Esophagus squamous epithelium (tissue), 5 donors: ENCODE measurements at regions not wholly inside any gene's neighbourhood (a gene's known extent, or its start where the extent isn't known, plus 50 kb on each side); places are given as distances from the start of the nearest gene placed in this dataset.

Experiments
- DNase-seq: peaks from one replicate; lab custom pipeline; 2025; lab: John Stamatoyannopoulos, UW
- H3K27ac ChIP-seq, 4 donors: fragments of 200-600 bp; sonication (generic); one replicate each; pipeline ENCODE4 v1.5.1; 2016 to 2019; ENCODE audit warnings: mild to moderate bottlenecking in 1 of 4
- H3K27me3 ChIP-seq, 4 donors: fragments of 200-600 bp; sonication (generic); 1 replicate in 3 of 4; 2 replicates in 1 of 4; pipeline versions ENCODE4 v1.5.1 to v1.6.0; 2017 to 2021; ENCODE audit warnings: antibody characterized with exemption in 1 of 4
- H3K36me3 ChIP-seq, 3 donors: fragments of 200-600 bp; sonication (generic); one replicate each; pipeline ENCODE4 v1.5.1; 2016 to 2019
- H3K4me1 ChIP-seq, 3 donors: fragments of 200-600 bp; sonication (generic); one replicate each; pipeline ENCODE4 v1.5.1; 2017 to 2019
- H3K4me3 ChIP-seq, 4 donors: fragments of 200-600 bp; sonication (generic); 1 replicate in 3 of 4; 2 replicates in 1 of 4; pipeline ENCODE4 v1.5.1; 2016 to 2019; ENCODE audit warnings: mild to moderate bottlenecking in 2 of 4, moderate library complexity in 1 of 4
- H3K9me3 ChIP-seq, 3 donors: fragments of 200-600 bp; sonication (generic); one replicate each; pipeline ENCODE4 v1.5.1; 2016 to 2019
- POLR2A ChIP-seq, 4 donors: fragments of 450-650 bp; IDR thresholded peaks; one replicate each; pipeline ENCODE4 v1.6.1; 2017; ENCODE audit warnings: antibody characterized with exemption in 4 of 4, mild to moderate bottlenecking in 4 of 4, moderate library complexity in 3 of 4
- WGBS, 2 donors: methylation state at CpG; one replicate each; pipeline ENCODE4 v1.1.5; 2018; 5-methylcytosine and 5-hydroxymethylcytosine counted together
- intact Hi-C: fragments of 100-400 bp; cut with DNase I; formaldehyde crosslinking; loops from one replicate; pipeline ENCODE4 v1.15.0; 2022
- TF ChIP-seq, protein P1 (sequence below), 6 experiments: fragments of 450-650 bp in 4 of 6; fragments of 200-600 bp in 2 of 6; sonication (generic) in 2 of 6; IDR thresholded peaks; one replicate each; pipeline ENCODE4 v1.5.1; 2016 to 2019; ENCODE audit warnings: antibody characterized with exemption in 6 of 6, mild to moderate bottlenecking in 4 of 6, moderate library complexity in 4 of 6
- donor health status: DM: yes; HTN: yes; CAD: no.

DNA sequence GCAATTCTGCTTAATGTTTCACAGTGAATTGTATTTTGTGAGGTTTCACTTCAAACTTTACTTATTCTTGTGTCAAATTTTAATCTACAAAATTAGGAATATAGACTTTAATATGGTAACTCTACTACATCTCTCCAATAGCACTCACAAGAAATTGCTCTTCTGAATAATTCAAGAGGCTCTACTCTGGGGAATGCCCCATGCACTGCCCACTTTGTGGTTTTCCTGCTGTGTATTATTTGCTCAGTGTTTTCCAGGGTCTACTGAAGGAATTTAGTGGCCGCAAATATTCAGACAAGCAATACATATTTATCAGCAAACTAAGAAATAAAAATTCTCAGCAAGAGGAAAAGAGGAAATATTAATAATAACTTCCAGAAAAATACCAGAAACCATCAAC lies 611.4 kb downstream of the TNS3 start:
- intact Hi-C loops = no loop called here
- no peak for DNase-seq
- Histone ChIP-seq H3K27me3 (no peaks in the 10 kb centered on the region), H3K9me3 (peaks cover 0 to 12% (median 7%) of the 10 kb centered on the region in 3 donors), H3K27ac (no peak overlapping the region), H3K4me3 (no peak overlapping the region), H3K4me1 (no peaks in the 10 kb centered on the region), H3K36me3 (no peaks in the 10 kb centered on the region)
- TF ChIP-seq, protein P1, sequence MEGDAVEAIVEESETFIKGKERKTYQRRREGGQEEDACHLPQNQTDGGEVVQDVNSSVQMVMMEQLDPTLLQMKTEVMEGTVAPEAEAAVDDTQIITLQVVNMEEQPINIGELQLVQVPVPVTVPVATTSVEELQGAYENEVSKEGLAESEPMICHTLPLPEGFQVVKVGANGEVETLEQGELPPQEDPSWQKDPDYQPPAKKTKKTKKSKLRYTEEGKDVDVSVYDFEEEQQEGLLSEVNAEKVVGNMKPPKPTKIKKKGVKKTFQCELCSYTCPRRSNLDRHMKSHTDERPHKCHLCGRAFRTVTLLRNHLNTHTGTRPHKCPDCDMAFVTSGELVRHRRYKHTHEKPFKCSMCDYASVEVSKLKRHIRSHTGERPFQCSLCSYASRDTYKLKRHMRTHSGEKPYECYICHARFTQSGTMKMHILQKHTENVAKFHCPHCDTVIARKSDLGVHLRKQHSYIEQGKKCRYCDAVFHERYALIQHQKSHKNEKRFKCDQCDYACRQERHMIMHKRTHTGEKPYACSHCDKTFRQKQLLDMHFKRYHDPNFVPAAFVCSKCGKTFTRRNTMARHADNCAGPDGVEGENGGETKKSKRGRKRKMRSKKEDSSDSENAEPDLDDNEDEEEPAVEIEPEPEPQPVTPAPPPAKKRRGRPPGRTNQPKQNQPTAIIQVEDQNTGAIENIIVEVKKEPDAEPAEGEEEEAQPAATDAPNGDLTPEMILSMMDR (IDR thresholded peaks at IDR 0.05) = no peak
- TF ChIP-seq POLR2A (IDR thresholded peaks at IDR 0.05) = no peak
- WGBS, 2 donors = 90 to 91% methylated on average over 1 of the region's 1 CpG

DNA sequence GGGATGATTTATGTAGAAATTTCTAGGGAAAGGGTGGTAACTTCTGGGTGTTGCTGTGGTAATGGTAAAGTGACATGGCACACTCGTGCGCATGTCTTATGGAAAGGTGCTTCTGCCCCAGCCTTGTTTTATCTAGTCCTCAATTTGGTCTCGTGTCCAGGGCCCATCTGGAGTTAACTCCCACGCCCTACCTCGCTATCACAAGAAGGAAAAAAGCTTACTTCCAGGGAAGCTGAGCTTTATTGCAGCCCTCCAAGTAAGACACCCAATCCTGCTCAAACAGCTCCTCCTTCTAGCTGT lies 611.8 kb downstream of the TNS3 start:
- Histone ChIP-seq H3K27me3 (no peaks in the 10 kb centered on the region), H3K9me3 (peaks cover 0 to 13% (median 8%) of the 10 kb centered on the region in 3 donors), H3K27ac (no peak overlapping the region), H3K4me1 (no peaks in the 10 kb centered on the region), H3K4me3 (no peak overlapping the region), H3K36me3 (no peaks in the 10 kb centered on the region)
- TF ChIP-seq POLR2A (IDR thresholded peaks at IDR 0.05) = no peak
- TF ChIP-seq, protein P1 (IDR thresholded peaks at IDR 0.05) = no peak
- 83 to 92% methylated on average over 5 of the region's 5 CpGs for WGBS, 2 donors
- intact Hi-C loops = no loop called here
- no peak for DNase-seq

DNA sequence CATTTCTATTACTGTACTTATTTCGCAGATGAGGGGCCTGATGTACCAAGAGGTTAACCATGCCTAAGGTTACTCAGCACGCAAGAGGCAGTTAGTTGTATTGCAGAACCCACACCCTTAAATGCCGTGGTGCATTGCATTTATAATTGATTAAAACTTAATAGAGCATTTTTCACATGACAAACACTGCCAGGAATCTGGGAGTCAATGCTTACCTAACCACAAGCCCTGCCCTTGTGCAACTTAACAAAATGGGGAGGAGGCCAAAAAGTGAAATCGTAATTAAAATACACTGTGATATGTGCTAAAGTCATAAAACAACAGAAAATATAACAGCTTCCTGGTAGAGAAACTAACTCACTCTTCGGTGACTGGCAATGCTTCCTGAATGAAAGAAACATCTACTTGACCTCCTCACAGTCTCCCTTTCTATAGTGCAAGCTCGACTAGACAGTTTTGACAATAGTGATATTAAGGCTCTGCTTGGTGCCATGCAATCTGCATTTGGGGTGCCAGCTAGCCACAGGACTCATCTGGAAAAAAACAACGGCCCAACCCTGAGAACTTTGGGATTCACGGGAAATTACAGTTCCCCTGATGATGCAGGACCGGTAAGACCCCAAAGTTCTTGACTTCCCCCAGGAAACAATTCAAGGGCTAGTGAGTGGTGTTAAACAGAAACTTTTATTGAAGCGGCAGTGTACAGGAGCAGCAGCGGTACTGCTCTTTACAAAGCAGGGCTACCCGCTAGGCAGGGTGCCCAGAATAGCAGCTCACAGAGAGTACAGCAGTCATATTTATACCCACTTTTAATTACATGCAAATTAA lies 612.4 kb downstream of the TNS3 start:
- 77 to 82% methylated on average over 12 of the region's 12 CpGs for WGBS, 2 donors
- Histone ChIP-seq H3K9me3 (peaks cover 0 to 17% (median 8%) of the 10 kb centered on the region in 3 donors), H3K4me1 (no peaks in the 10 kb centered on the region), H3K27ac (no peak overlapping the region), H3K36me3 (no peaks in the 10 kb centered on the region), H3K4me3 (no peak overlapping the region), H3K27me3 (no peaks in the 10 kb centered on the region)
- intact Hi-C loops = no loop called here
- DNase-seq = no peak
- TF ChIP-seq POLR2A (IDR thresholded peaks at IDR 0.05) = no peak
- TF ChIP-seq, protein P1 (IDR thresholded peaks at IDR 0.05) = no peak

DNA sequence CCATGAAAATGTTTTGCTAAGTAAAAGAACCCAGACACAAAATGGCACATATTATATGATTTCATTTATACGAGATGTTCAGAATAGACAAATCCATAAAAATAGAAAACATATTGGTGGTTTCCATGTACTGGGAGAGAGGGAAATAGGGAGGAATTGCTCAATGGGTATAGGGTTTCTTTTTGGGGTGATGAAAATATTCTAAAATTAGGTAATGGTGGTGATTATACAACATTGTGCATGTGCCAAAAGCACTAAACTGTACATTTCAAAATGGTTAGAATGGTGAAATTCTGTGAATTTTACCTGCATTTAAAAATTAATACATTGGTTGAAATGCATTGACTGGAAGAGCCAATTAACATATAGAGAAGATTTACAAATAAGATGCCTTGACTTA lies 613.9 kb downstream of the TNS3 start:
- no peak for TF ChIP-seq POLR2A (IDR thresholded peaks at IDR 0.05)
- TF ChIP-seq, protein P1 (IDR thresholded peaks at IDR 0.05) = no peak
- H3K36me3 ChIP-seq = no peaks in the 10 kb centered on the region
- no peak overlapping the region for H3K27ac ChIP-seq
- 51 to 72% methylated on average over 1 of the region's 1 CpG for WGBS, 2 donors
- intact Hi-C loops = no loop called here
- no peak overlapping the region for H3K4me3 ChIP-seq
- H3K27me3 ChIP-seq = no peaks in the 10 kb centered on the region
- H3K9me3 ChIP-seq = peaks cover 0 to 31% (median 17%) of the 10 kb centered on the region in 3 donors
- DNase-seq = no peak
- H3K4me1 ChIP-seq = no peaks in the 10 kb centered on the region

DNA sequence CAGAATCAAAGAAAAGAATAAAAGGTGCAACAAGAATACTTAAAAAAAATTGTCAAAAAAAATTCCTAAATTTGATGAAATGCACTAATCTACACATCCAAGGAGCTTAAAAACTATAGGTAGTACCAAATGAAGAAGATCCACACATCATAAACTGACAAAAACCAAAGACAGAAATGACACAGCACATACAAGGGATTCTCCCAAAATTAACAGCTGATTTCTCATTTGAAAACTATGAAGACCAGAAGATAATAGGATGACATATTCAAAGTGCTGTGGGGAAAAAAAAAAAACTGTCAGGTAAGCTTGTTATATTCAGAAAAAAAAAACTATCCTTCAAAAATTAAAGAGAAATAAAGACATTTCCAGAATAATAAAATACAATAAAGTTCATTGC lies 618.2 kb downstream of the TNS3 start:
- no peaks in the 10 kb centered on the region for H3K27me3 ChIP-seq
- TF ChIP-seq, protein P1 (IDR thresholded peaks at IDR 0.05) = no peak
- TF ChIP-seq POLR2A (IDR thresholded peaks at IDR 0.05) = no peak
- peaks cover 0 to 40% (median 26%) of the 10 kb centered on the region in 3 donors for H3K9me3 ChIP-seq
- no peak overlapping the region for H3K27ac ChIP-seq
- no peaks in the 10 kb centered on the region for H3K4me1 ChIP-seq
- H3K36me3 ChIP-seq = no peaks in the 10 kb centered on the region
- H3K4me3 ChIP-seq = no peak overlapping the region
- no peak for DNase-seq
- intact Hi-C loops = no loop called here
